Activated naive CD4-positive, alpha-beta T cell treated with Interleukin-2 at 50 U/mL for 16 hours (primary cell): ENCODE measurements at regions not wholly inside any gene's neighbourhood (a gene's known extent, or its start where the extent isn't known, plus 50 kb on each side); places are given as distances from the start of the nearest gene placed in this dataset.

Experiments
- DNase-seq: peaks from one replicate; pipeline ENCODE4 v3.0.0-alpha.2; 2020

GRCh38 chr5:155303120-155303519 lies 289.6 kb downstream of the KIF4B start:
- DNase-seq = no peak

DNA sequence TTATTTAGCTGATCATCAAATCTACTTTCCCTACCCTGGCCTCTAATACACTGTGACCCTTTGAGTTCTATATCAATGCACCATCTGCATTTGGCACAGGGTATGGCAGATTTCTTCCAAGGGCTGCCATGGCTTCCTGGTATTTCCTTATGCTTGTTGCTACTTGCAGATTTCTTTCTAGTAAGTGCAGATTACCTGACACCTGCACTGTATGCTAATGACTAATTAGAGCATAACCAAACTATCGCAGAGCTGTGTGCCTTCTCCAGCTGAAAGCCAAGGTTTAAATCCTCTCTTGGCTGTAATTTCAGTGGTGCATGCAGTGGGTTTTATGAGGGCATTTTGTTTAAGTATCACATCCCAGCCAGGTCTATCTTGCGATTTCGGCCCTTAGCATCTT lies 293.7 kb downstream of the KIF4B start:
- no peak for DNase-seq

- DNase-seq = no peak
Measured at GRCh38 chr5:155308289-155308688, 294.7 kb downstream of the KIF4B start.

- DNase-seq = no peak
Measured at GRCh38 chr5:155309021-155309746, 295.6 kb downstream of the KIF4B start.

GRCh38 chr5:155311721-155312120 lies 298.2 kb downstream of the KIF4B start:
- DNase-seq = no peak

- DNase-seq = no peak
Measured at GRCh38 chr5:155313518-155313917, 300.0 kb downstream of the KIF4B start.

GRCh38 chr5:155316070-155316714 lies 302.6 kb downstream of the KIF4B start:
- no peak for DNase-seq

GRCh38 chr5:155332618-155333017 lies 319.1 kb downstream of the KIF4B start:
- no peak for DNase-seq

GRCh38 chr5:155342956-155343355 lies 329.4 kb downstream of the KIF4B start:
- no peak for DNase-seq

DNA sequence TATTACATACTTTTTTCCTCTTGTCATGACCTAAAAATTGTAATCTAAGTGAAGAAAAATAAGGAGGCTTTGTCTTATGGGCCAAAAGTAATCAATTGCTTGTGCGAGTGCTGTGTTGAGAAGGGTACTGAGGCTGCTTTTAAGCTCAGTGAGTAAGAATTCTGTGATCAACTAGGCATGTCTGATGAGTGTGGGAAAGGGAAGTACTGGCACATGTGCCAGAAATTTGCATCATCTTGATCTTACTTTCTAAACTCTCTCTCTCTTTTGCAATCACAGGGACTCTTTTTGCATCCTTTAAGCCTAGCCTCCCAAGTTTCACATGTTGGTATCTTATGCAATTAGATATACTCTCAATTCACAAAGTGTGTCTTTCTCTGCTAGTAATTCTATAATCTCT lies 329.9 kb downstream of the KIF4B start:
- DNase-seq = no peak

DNA sequence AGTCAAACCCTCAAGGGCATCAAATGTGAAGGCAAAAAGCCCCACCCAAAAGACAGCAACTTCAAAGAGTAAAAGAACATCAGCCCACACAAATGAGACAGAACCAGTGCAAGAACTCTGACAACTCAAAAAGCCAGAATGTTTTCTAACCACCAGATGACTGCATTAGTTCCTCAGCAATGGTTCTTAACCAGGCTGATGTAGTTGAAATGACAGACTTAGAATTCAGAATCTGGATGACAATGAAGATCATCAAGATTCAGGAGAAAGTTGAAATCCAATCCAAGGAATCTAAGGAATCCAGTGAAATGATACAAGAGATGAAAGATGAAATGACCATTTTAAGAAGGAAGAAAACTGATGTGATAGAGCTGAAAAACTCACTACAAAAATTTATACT lies 339.7 kb downstream of the KIF4B start:
- no peak for DNase-seq

- no peak for DNase-seq
Measured at GRCh38 chr5:155366096-155366495, 352.5 kb downstream of the KIF4B start.

DNA sequence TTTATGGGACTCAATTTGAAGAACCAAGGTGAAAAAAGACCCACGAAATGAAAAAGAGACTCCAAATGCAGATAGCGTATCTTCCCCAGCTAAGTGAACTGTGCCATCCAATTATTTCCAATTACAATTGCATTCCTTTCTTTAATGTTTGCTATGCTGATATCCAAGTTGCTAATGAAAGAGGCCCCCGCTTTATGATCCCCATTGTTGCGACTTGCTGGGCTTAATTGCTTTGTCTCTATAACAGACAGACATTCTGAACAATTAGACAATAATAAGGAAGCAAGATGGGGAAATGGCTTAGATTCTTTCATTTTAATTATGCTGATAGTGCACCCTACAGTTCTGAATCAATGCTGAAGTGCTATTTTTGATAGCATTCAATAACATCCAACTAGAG lies 354.3 kb downstream of the KIF4B start:
- no peak for DNase-seq

- DNase-seq = no peak
Measured at GRCh38 chr5:155368490-155368889, 354.9 kb downstream of the KIF4B start.

DNA sequence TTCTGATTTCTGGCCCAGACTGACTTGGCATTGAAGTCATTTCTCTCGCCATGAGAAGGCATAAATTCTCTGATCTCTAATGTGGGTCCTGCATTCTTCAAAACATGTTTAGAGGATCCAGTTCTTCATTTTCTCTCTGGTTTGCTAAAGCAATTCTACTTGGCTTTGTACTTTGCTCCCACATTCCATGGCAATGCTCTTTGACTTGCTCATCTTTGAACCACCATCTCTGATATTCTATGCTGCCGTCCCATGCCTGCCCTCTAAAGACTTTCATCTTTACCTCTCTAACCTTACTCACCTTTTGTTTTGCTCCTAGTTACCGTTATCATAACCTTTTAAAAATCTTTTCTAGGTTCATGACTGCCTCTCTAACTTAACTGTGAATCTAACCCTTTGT lies 366.9 kb downstream of the KIF4B start:
- no peak for DNase-seq

- DNase-seq = no peak
Measured at GRCh38 chr5:155381654-155382053, 368.1 kb downstream of the KIF4B start.

GRCh38 chr5:155389498-155389897 lies 375.9 kb downstream of the KIF4B start:
- no peak for DNase-seq

DNA sequence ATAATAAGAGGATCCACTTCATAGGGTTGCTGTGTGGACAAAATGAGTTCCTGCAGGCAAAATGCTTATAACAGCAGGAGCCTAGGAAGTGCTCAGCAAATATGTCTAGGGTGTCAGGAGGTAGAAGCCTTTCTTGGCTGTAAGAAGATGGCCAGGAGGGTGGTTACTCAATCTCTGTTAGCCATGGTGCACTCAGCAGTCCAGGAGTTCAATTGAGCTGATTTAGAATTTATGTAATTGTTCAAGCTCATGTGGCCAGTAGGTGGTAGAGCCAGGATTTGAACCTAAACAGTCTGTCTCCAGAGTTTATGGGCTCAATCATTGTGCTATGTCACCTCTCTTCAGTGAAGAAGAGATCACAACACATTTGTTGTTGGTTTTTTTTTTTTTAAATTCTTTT lies 381.2 kb downstream of the KIF4B start:
- no peak for DNase-seq

DNA sequence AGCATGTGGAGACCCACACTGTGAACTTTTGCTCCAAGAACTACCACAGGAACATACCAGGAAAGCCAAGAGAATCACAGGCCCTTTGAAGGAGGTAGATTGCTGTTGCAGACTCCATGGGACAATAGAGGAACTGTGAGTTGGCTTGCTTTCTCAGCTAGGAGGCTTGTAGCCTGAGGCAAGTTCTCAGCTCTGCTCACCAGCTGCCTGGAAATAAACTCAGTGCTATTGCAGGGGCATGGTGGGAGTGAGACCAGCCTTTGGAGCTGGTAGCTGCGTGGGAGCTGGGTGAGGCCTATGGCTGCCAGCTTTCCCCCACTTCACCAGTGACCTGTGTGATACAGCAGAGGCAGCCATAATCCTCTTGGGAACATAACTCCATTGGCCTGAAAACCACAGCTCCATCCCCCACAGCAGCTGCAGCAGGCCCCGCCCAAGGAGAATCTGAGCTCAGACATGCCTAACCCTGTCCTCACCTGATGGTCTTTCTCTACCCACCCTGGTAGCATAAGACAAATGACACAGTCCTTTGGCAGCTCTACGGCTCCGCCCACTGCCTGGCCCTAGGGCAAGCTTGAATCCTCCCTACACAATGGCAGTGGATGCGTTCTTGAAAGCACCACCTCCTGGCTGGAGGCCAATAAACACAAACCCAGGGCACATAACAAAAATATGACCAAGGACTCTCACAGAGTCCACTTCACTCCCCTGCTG lies 389.5 kb downstream of the KIF4B start:
- DNase-seq = no peak

- DNase-seq = no peak
Measured at GRCh38 chr5:155406815-155407214, 393.3 kb downstream of the KIF4B start.

GRCh38 chr5:155408465-155408864 lies 394.9 kb downstream of the KIF4B start:
- no peak for DNase-seq

GRCh38 chr5:155416765-155417164 lies 403.2 kb downstream of the KIF4B start:
- DNase-seq = no peak

GRCh38 chr5:155418960-155419579 lies 405.5 kb downstream of the KIF4B start:
- DNase-seq = no peak

GRCh38 chr5:155430192-155430591 lies 416.6 kb downstream of the KIF4B start:
- no peak for DNase-seq
